ENCODE measurements at regions not wholly inside any gene's neighbourhood (a gene's known extent, or its start where the extent isn't known, plus 50 kb on each side); places are given as distances from the start of the nearest gene placed in this dataset.

DNA sequence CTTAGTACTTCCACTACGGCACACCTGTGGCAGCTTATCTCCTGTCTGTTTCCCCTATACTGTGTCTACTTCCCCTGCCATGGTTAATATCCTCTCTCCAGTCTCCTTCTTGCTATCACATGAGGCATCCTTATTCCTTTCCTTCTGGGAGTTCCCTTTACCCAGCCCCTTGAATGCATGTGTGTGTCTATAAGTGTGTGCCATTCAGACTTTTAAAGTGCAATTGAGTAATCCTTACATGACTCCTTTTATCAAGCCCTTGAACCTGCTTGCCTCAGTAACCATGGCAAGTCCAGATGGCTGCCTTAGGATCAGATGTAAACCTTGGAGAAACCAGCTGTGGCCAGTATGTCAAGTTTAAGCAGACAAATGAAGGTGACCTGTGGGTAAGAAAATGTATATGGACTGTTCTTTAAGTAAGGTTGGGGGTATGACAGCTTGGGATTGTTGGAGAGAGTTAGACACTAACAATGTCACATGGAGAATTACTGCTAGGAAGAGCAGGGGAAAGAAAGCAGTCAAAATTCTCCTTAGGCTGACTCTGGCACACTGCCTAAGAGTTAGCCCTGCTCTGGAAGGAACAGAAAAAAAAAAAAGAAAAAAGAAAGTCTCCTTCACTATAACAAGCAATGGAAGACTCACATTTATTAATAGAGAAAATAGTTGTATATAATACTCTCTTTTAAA lies 142.1 kb downstream of the HINT1 start:
- H3K27ac ChIP-seq (ENCODE audit: low read depth, low read length, poor library complexity, severe bottlenecking) = no peak overlapping the region

DNA sequence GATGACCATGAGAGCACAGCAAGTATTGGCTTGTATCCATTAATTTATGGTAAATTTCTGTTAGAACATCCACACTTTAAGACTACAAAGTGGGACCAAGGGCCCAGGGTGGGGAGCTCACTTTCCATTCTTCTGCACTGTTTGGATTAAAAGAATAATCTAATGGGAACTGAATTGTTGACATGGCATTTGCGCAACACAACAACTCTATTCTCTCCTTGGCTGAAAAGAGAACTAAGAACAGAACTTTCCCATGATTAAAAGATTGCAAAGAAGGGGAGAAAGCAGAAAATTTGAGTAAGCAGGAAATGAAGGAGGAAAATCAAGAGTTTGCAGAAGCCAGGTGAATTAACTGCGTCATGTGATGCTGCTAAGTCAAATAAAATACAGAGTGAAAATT lies 143.4 kb downstream of the HINT1 start:
- no peaks in the 10 kb centered on the region for H4K20me1 ChIP-seq (ENCODE audit: insufficient read depth, low read length)
- TF ChIP-seq, protein P1, sequence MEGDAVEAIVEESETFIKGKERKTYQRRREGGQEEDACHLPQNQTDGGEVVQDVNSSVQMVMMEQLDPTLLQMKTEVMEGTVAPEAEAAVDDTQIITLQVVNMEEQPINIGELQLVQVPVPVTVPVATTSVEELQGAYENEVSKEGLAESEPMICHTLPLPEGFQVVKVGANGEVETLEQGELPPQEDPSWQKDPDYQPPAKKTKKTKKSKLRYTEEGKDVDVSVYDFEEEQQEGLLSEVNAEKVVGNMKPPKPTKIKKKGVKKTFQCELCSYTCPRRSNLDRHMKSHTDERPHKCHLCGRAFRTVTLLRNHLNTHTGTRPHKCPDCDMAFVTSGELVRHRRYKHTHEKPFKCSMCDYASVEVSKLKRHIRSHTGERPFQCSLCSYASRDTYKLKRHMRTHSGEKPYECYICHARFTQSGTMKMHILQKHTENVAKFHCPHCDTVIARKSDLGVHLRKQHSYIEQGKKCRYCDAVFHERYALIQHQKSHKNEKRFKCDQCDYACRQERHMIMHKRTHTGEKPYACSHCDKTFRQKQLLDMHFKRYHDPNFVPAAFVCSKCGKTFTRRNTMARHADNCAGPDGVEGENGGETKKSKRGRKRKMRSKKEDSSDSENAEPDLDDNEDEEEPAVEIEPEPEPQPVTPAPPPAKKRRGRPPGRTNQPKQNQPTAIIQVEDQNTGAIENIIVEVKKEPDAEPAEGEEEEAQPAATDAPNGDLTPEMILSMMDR (IDR thresholded peaks at IDR 0.05; ENCODE audit: low read length) = no peak
- no peak for TF ChIP-seq EZH2 (IDR thresholded peaks at IDR 0.05; ENCODE audit: borderline replicate concordance, low read length)
- H2AFZ ChIP-seq (ENCODE audit: low read length) = no peak overlapping the region
- no peaks in the 10 kb centered on the region for H3F3A ChIP-seq (ENCODE audit: insufficient read depth, low read length)
- H3K36me3 ChIP-seq (ENCODE audit: insufficient read depth, low read length) = no peaks in the 10 kb centered on the region
- no peak overlapping the region for H3K4me3 ChIP-seq (ENCODE audit: low read depth, low read length, poor library complexity, severe bottlenecking)
- no peak overlapping the region for H3K9ac ChIP-seq (ENCODE audit: low read length)
- no peaks in the 10 kb centered on the region for H3K9me2 ChIP-seq (ENCODE audit: low read depth, low read length)
- no peaks in the 10 kb centered on the region for H3K27me3 ChIP-seq (ENCODE audit: insufficient read depth, low read length)
- no peak overlapping the region for H3K4me2 ChIP-seq (ENCODE audit: low read length)
- no peaks in the 10 kb centered on the region for H3K4me1 ChIP-seq (ENCODE audit: insufficient read depth, low read length, severe bottlenecking)
- no peaks in the 10 kb centered on the region for H3K79me2 ChIP-seq (ENCODE audit: insufficient read depth, low read length)
- no peak overlapping the region for H3K27ac ChIP-seq (ENCODE audit: low read depth, low read length, poor library complexity, severe bottlenecking)
- no peaks in the 10 kb centered on the region for H3K9me3 ChIP-seq (ENCODE audit: low read length)

More for the DNA sequence above, 142.1 kb downstream of the HINT1 start:
- Histone ChIP-seq H3K9me2 (ENCODE audit: low read depth, low read length) (no peaks in the 10 kb centered on the region), H3K4me1 (ENCODE audit: insufficient read depth, low read length, severe bottlenecking) (no peaks in the 10 kb centered on the region), H3K4me3 (ENCODE audit: low read depth, low read length, poor library complexity, severe bottlenecking) (no peak overlapping the region), H3K79me2 (ENCODE audit: insufficient read depth, low read length) (no peaks in the 10 kb centered on the region), H3K9ac (ENCODE audit: low read length) (no peak overlapping the region), H3K36me3 (ENCODE audit: insufficient read depth, low read length) (no peaks in the 10 kb centered on the region), H3K9me3 (ENCODE audit: low read length) (no peaks in the 10 kb centered on the region), H4K20me1 (ENCODE audit: insufficient read depth, low read length) (no peaks in the 10 kb centered on the region), H2AFZ (ENCODE audit: low read length) (no peak overlapping the region), H3K4me2 (ENCODE audit: low read length) (no peak overlapping the region), H3K27me3 (ENCODE audit: insufficient read depth, low read length) (no peaks in the 10 kb centered on the region), H3F3A (ENCODE audit: insufficient read depth, low read length) (no peaks in the 10 kb centered on the region)
- TF ChIP-seq, protein P1 (IDR thresholded peaks at IDR 0.05; ENCODE audit: low read length) = no peak
- TF ChIP-seq EZH2 (IDR thresholded peaks at IDR 0.05; ENCODE audit: borderline replicate concordance, low read length) = no peak

DNA sequence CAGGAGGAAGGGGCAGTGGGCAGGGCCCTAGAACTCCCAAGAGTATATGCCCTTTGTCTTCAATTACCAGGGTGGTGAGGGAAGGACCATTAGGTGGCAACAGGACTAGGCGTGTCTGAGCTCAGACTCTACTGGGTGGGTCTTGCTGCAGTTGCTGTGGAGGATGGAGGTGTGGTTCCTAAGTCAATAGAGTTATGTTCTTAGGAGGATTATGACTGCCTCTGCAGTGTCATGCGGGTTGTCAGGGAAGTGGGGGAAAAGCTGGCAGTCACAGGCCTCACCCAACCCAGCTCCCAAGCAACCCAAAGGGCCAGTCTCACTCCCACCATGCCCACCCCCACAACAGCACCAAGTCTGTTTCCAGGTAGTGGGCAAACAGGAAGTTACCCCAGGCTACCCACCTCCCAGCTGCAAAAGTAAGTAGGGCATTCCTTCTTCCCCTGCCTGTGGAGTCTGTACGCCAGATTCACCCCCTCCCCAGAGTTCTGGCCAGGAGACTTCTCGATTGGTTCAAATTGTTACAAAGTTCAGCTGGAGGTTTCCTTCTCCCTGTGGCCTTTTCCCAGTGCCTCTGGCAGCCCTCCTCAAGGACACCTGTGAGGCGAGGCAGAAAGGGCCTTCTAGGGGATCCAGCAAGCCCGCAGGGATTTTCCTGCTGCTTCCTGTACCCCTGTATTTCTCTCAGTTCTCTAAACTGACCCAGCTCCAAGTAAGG lies 145.3 kb downstream of the HINT1 start:
- Histone ChIP-seq H3K79me2 (ENCODE audit: insufficient read depth, low read length) (no peaks in the 10 kb centered on the region), H2AFZ (ENCODE audit: low read length) (no peak overlapping the region), H3K9ac (ENCODE audit: low read length) (no peak overlapping the region), H3K9me2 (ENCODE audit: low read depth, low read length) (no peaks in the 10 kb centered on the region), H3K4me1 (ENCODE audit: insufficient read depth, low read length, severe bottlenecking) (no peaks in the 10 kb centered on the region), H3K4me2 (ENCODE audit: low read length) (no peak overlapping the region), H3K27ac (ENCODE audit: low read depth, low read length, poor library complexity, severe bottlenecking) (no peak overlapping the region), H3K27me3 (ENCODE audit: insufficient read depth, low read length) (no peaks in the 10 kb centered on the region), H3K4me3 (ENCODE audit: low read depth, low read length, poor library complexity, severe bottlenecking) (no peak overlapping the region), H3F3A (ENCODE audit: insufficient read depth, low read length) (no peaks in the 10 kb centered on the region), H3K9me3 (ENCODE audit: low read length) (no peaks in the 10 kb centered on the region), H4K20me1 (ENCODE audit: insufficient read depth, low read length) (no peaks in the 10 kb centered on the region), H3K36me3 (ENCODE audit: insufficient read depth, low read length) (no peaks in the 10 kb centered on the region)
- TF ChIP-seq, protein P1 (IDR thresholded peaks at IDR 0.05; ENCODE audit: low read length) = no peak
- no peak for TF ChIP-seq EZH2 (IDR thresholded peaks at IDR 0.05; ENCODE audit: borderline replicate concordance, low read length)
